Heart left ventricle (tissue), 16 donors: ENCODE measurements at regions not wholly inside any gene's neighbourhood (a gene's known extent, or its start where the extent isn't known, plus 50 kb on each side); places are given as distances from the start of the nearest gene placed in this dataset.

ENCODE experiments used
- ATAC-seq, 4 donors: fragments of 200-7000 bp; cut with Tn5 transposase; one replicate each; pipeline ENCODE4 v1.9.1; 2020 to 2022; ENCODE audit warnings: moderate library complexity in 4 of 4, mild to moderate bottlenecking in 3 of 4, moderate number of reproducible peaks in 1 of 4
- DNase-seq, 5 donors: peaks; one replicate each; pipeline ENCODE4 v3.0.0-alpha.2; 2020
- H3K27ac ChIP-seq, 12 donors: fragments of 200-600 bp; sonication (generic) in 4 of 12; one replicate each; pipeline versions ENCODE4 v1.5.0 to v1.8.0; 2016 to 2022; ENCODE audit warnings: mild to moderate bottlenecking in 2 of 12
- H3K27me3 ChIP-seq, 9 donors: fragments of 200-600 bp; sonication (generic) in 2 of 9; one replicate each; pipeline versions ENCODE4 v1.5.1 to v1.8.0; 2016 to 2022; ENCODE audit warnings: mild to moderate bottlenecking in 3 of 9
- H3K36me3 ChIP-seq, 9 donors: fragments of 200-600 bp; sonication (generic) in 2 of 9; one replicate each; pipeline versions ENCODE4 v1.5.0 to v1.8.0; 2018 to 2022; ENCODE audit warnings: mild to moderate bottlenecking in 2 of 9
- H3K4me1 ChIP-seq, 12 donors: fragments of 200-600 bp; sonication (generic) in 4 of 12; one replicate each; pipeline versions ENCODE4 v1.5.0 to v1.8.0; 2016 to 2022; ENCODE audit warnings: mild to moderate bottlenecking in 3 of 12
- H3K4me3 ChIP-seq, 12 donors: fragments of 200-600 bp; sonication (generic) in 4 of 12; one replicate each; pipeline versions ENCODE4 v1.5.0 to v1.8.0; 2017 to 2022; ENCODE audit warnings: mild to moderate bottlenecking in 9 of 12, moderate library complexity in 4 of 12
- H3K9me3 ChIP-seq, 12 donors: fragments of 200-600 bp; sonication (generic) in 4 of 12; one replicate each; pipeline versions ENCODE4 v1.5.0 to v1.8.0; 2016 to 2022; ENCODE audit warnings: mild to moderate bottlenecking in 1 of 12
- POLR2A ChIP-seq, 2 donors: fragments of 450-650 bp; IDR thresholded peaks; one replicate each; pipeline ENCODE4 v1.6.1; 2017; ENCODE audit warnings: antibody characterized with exemption in 2 of 2, mild to moderate bottlenecking in 2 of 2, moderate library complexity in 2 of 2
- WGBS, 4 donors: extraction: QIAGEN DNeasy Blood & Tissue Kit in 2 of 4; methylation state at CpG; one replicate each; pipeline versions ENCODE4 v1.1.5 to v1.1.7; 2013 to 2018; 5-methylcytosine and 5-hydroxymethylcytosine counted together
- intact Hi-C, 10 donors: fragments of 100-400 bp; cut with DNase I; formaldehyde crosslinking; loops; one replicate each; pipeline versions ENCODE4 v1.11.1 to v1.14.2; 2022
- TF ChIP-seq, protein P1 (sequence below), 12 donors: fragments of 200-600 bp; sonication (generic) in 4 of 12; IDR thresholded peaks; one replicate each; pipeline versions ENCODE4 v1.5.0 to v1.8.0; 2018 to 2022; ENCODE audit warnings: antibody characterized with exemption in 12 of 12, mild to moderate bottlenecking in 5 of 12
- donor health status: ischemic (EF 13 %, LVEDD 7.1; RV severe dilation, severe dysfunction).
- donor health status: healthy with polysubstance abuse.
- donor health status: DM: no; HTN: yes; CAD: no.
- donor health status: DM: no; HTN: no; CAD: no.
- donor health status: ischemic (EF 25% LVEDD 6.9; RV normal size, moderate dysfunction).
- donor health status: ischemic (EF 25% LVEDD 5.7; RV mildly dilated, moderate dysfunction).
- donor health status: healthy.
- donor health status: DM: yes; HTN: yes; CAD: no.
- donor health status: ischemic (EF 35%, LVEDD 5.7; RV mildly dilated, moderate dysfunction).
- donor health status: nonischemic (EF 11% LVEDD 7.7; RV severe dilation, severe dysfunction).
- donor health status: DM: yes; HTN: yes; CAD: no.
- donor health status: PGD.
- donor health status: ischemic (EF 29% LVEDD 5.4; RV normal size, mild dysfunction).
- donor health status: nonischemic (EF 23%, LVEDD 6.1; RV moderate dilation, normal function).

DNA sequence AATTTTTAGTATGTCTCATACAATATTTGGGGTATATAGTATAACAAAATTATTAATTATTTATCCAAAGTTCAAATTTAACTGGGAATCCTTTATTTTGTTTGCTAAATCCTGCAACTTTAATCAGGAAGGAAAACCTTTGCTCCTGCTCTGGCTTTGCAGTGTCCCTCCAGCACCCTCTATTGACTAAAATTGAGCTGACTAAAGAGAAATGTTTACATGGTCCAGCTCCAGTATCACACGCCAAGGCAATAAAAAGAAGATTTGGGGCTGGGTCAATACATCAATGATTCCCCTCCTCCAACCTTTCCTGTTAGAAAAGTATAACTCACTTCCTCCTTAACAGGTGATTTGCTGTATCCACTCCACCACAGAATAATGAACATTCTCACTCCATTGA is 153.0 kb upstream of the LRRC4C start:
- DNase-seq, result no peak
- TF ChIP-seq POLR2A (IDR thresholded peaks at IDR 0.05), result no peak
- TF ChIP-seq, protein P1, sequence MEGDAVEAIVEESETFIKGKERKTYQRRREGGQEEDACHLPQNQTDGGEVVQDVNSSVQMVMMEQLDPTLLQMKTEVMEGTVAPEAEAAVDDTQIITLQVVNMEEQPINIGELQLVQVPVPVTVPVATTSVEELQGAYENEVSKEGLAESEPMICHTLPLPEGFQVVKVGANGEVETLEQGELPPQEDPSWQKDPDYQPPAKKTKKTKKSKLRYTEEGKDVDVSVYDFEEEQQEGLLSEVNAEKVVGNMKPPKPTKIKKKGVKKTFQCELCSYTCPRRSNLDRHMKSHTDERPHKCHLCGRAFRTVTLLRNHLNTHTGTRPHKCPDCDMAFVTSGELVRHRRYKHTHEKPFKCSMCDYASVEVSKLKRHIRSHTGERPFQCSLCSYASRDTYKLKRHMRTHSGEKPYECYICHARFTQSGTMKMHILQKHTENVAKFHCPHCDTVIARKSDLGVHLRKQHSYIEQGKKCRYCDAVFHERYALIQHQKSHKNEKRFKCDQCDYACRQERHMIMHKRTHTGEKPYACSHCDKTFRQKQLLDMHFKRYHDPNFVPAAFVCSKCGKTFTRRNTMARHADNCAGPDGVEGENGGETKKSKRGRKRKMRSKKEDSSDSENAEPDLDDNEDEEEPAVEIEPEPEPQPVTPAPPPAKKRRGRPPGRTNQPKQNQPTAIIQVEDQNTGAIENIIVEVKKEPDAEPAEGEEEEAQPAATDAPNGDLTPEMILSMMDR (IDR thresholded peaks at IDR 0.05), result no peak
- Histone ChIP-seq H3K27me3 (no peaks in the 10 kb centered on the region), H3K4me1 (no peaks in the 10 kb centered on the region), H3K27ac (no peak overlapping the region), H3K9me3 (peaks cover 0 to 14% (median 0%) of the 10 kb centered on the region in 12 donors), H3K36me3 (no peaks in the 10 kb centered on the region), H3K4me3 (no peak overlapping the region)
- WGBS, 4 donors, result 36 to 61% (median 43%) methylated on average over 1 of the region's 1 CpG
- intact Hi-C loops, result no loop called here
- ATAC-seq, result no peak

DNA sequence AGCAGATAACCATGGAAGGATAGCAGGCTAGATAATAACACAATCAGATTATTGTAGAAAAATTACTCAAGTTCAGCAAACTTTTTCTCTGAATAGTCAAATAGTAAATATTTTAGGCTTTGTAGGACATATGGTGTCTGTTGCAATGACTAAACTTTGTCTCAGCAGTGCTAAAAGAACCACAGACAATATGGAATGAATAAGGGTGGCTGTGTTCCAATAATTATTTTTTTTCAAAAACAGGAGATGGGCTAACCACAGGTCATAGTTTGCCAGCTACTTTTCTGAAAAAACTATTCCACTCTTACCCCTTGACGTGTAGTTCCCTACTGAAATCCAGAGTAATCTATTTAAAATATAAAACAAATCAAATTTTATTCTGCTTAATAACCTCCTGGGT is 153.9 kb upstream of the LRRC4C start:
- H3K36me3 ChIP-seq, result no peaks in the 10 kb centered on the region
- H3K27me3 ChIP-seq, result no peaks in the 10 kb centered on the region
- H3K27ac ChIP-seq, result no peak overlapping the region
- no peak for ATAC-seq
- TF ChIP-seq, protein P1 (IDR thresholded peaks at IDR 0.05), result no peak
- no peak for TF ChIP-seq POLR2A (IDR thresholded peaks at IDR 0.05)
- intact Hi-C loops, result no loop called here
- peaks cover 0 to 14% (median 0%) of the 10 kb centered on the region in 12 donors for H3K9me3 ChIP-seq
- 43 to 63% (median 58%) methylated on average over 1 of the region's 1 CpG for WGBS, 4 donors
- H3K4me3 ChIP-seq, result no peak overlapping the region
- no peaks in the 10 kb centered on the region for H3K4me1 ChIP-seq
- no peak for DNase-seq

- Histone ChIP-seq H3K4me1 (no peaks in the 10 kb centered on the region), H3K36me3 (no peaks in the 10 kb centered on the region), H3K27ac (no peak overlapping the region), H3K9me3 (peaks cover 0 to 5% (median 0%) of the 10 kb centered on the region in 12 donors), H3K27me3 (no peaks in the 10 kb centered on the region), H3K4me3 (no peak overlapping the region)
- no peak for ATAC-seq
- intact Hi-C loops, result no loop called here
- DNase-seq, result peak in 1 of 5 donors; percentile 36
- TF ChIP-seq POLR2A (IDR thresholded peaks at IDR 0.05), result no peak
- TF ChIP-seq, protein P1 (IDR thresholded peaks at IDR 0.05), result no peak
- 83 to 89% (median 88%) methylated on average over 15 to 32 of the region's 32 CpGs for WGBS, 4 donors
Measured at GRCh38 chr11:41622707-41623359, 163.4 kb upstream of the LRRC4C start.

DNA sequence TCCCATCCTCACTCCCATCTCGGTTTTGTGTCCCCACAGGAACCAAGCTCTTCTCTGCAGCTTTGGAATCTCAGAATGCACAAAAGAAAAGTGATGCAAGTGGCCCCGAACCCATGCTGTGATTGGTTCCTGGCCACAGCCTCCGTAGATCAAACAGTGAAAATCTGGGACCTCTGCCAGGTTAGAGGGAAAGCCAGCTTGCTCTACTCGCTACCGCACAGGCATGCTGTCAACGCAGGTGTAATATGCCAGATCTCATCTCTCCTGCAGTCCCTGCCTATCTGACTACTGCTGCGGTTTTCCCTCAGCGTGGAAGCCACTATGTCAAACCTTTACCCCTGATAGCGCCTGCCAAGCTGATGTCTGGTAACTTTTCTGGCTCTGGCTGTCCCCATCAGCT is 200.5 kb upstream of the LRRC4C start:
- no peak overlapping the region for H3K27ac ChIP-seq
- TF ChIP-seq POLR2A (IDR thresholded peaks at IDR 0.05), result no peak
- TF ChIP-seq, protein P1 (IDR thresholded peaks at IDR 0.05), result no peak
- no peaks in the 10 kb centered on the region for H3K4me1 ChIP-seq
- H3K36me3 ChIP-seq, result no peaks in the 10 kb centered on the region
- no peak overlapping the region for H3K4me3 ChIP-seq
- intact Hi-C loops, result no loop called here
- peaks cover 0 to 7% (median 0%) of the 10 kb centered on the region in 12 donors for H3K9me3 ChIP-seq
- no peaks in the 10 kb centered on the region for H3K27me3 ChIP-seq
- 36 to 41% (median 40%) methylated on average over 9 of the region's 9 CpGs for WGBS, 4 donors
- no peak for ATAC-seq
- no peak for DNase-seq
